T-helper 1 cell treated with Interleukin-12 subunit alpha and Interleukin-12 subunit beta and Interleukin-4 antibody, amounts not matched to agents 30 ng/mL and 1 ng/mL, for 36 hours (primary cell): ENCODE measurements at regions not wholly inside any gene's neighbourhood (a gene's known extent, or its start where the extent isn't known, plus 50 kb on each side); places are given as distances from the start of the nearest gene placed in this dataset.

Experiments
- intact Hi-C: fragments of 100-400 bp; cut with micrococcal nuclease; formaldehyde crosslinking; loops from one replicate; pipeline ENCODE4 v1.15.1; 2024

GRCh38 chr7:17516771-17517170, 218.3 kb downstream of the AHR start:
- intact Hi-C loops = no loop called here

GRCh38 chr7:17520941-17521340, 222.5 kb downstream of the AHR start:
- intact Hi-C loops = no loop called here

GRCh38 chr7:17521437-17521836, 223.0 kb downstream of the AHR start:
- intact Hi-C loops = no loop called here

GRCh38 chr7:17523813-17524739, 225.6 kb downstream of the AHR start:
- intact Hi-C loops = no loop called here

- intact Hi-C loops = no loop called here
Observed at GRCh38 chr7:17524746-17525145, 226.3 kb downstream of the AHR start.

GRCh38 chr7:17526621-17527020, 228.2 kb downstream of the AHR start:
- intact Hi-C loops = no loop called here

- intact Hi-C loops = no loop called here
Observed at GRCh38 chr7:17528636-17529035, 230.2 kb downstream of the AHR start.

GRCh38 chr7:17530244-17530643, 231.8 kb downstream of the AHR start:
- intact Hi-C loops = loop anchor here (2.0 to 5.0 kb wide), 3 partner anchors 229 to 728 kb away; partner anchors contain the start of gene AGR2

- intact Hi-C loops = loop anchor here (1.0 to 5.0 kb wide), 5 partner anchors 230 to 729 kb away; partner anchors contain the start of gene AGR2
Observed at GRCh38 chr7:17530741-17531421, 232.4 kb downstream of the AHR start.

GRCh38 chr7:17532861-17533404, 234.5 kb downstream of the AHR start:
- intact Hi-C loops = loop anchor here (5.0 kb wide), 1 partner anchor 731 kb away; the partner anchor contains the start of gene AGR2

GRCh38 chr7:17534348-17534747, 235.9 kb downstream of the AHR start:
- intact Hi-C loops = loop anchor here (5.0 kb wide), 1 partner anchor 732 kb away; the partner anchor contains the start of gene AGR2

- intact Hi-C loops = no loop called here
Observed at GRCh38 chr7:17535776-17536175, 237.3 kb downstream of the AHR start.

GRCh38 chr7:17544401-17544800, 245.9 kb downstream of the AHR start:
- intact Hi-C loops = no loop called here

GRCh38 chr7:17545348-17545747, 246.9 kb downstream of the AHR start:
- intact Hi-C loops = no loop called here

GRCh38 chr7:17546189-17546588, 247.7 kb downstream of the AHR start:
- intact Hi-C loops = no loop called here

GRCh38 chr7:17546592-17546991, 248.1 kb downstream of the AHR start:
- intact Hi-C loops = no loop called here

GRCh38 chr7:17548014-17548653, 249.7 kb downstream of the AHR start:
- intact Hi-C loops = no loop called here

- intact Hi-C loops = no loop called here
Observed at GRCh38 chr7:17549406-17549805, 251.0 kb downstream of the AHR start.

GRCh38 chr7:17552373-17552772, 253.9 kb downstream of the AHR start:
- intact Hi-C loops = no loop called here

- intact Hi-C loops = no loop called here
Observed at GRCh38 chr7:17552952-17553351, 254.5 kb downstream of the AHR start.

GRCh38 chr7:17554341-17555015, 256.0 kb downstream of the AHR start:
- intact Hi-C loops = no loop called here
